ENCODE measurements at regions not wholly inside any gene's neighbourhood (a gene's known extent, or its start where the extent isn't known, plus 50 kb on each side); places are given as distances from the start of the nearest gene placed in this dataset.

DNA sequence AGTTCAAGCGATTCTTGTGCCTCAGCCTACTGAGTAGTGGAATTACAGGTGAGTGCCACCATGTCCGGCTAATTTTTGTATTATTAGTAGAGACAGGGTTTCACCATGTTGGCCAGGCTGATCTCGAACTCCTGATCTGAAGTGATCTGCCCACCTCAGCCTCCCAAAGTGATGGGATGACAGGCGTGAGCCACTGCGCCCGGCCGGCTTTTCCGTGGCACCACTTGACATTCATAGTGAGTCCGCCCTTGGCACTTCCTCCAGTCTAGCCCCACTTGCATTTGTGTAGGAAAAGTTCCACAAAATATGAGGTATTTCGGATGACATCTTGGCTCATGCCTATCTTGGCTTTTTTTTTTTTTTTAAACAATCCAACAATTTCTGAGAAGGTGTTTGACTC lies 128.1 kb upstream of the ACBD5 start:
- no peak overlapping the region for H3K9ac ChIP-seq (ENCODE audit: low read depth in 1 of 2, low read length in 2 of 2)
- no peak for DNase-seq (ENCODE audit: low spot score)
- H3K4me3 ChIP-seq (ENCODE audit: low read depth in 1 of 3, low read length in 3 of 3), result no peak overlapping the region
- no peak overlapping the region for H3K27ac ChIP-seq (ENCODE audit: low read depth in 1 of 2, low read length in 2 of 2)
- no peak for TF ChIP-seq ATF3 (IDR thresholded peaks at IDR 0.05)
- no peak for TF ChIP-seq FOXA2 (IDR thresholded peaks at IDR 0.05)
- no peak for TF ChIP-seq RXRA (IDR thresholded peaks at IDR 0.05)
- TF ChIP-seq NR2F2 (IDR thresholded peaks at IDR 0.05), result no peak
- TF ChIP-seq GABPA (IDR thresholded peaks at IDR 0.05 in 1 of 2, conservative IDR thresholded peaks at IDR 0.05 in 1 of 2), result no peak
- TF ChIP-seq REST (IDR thresholded peaks at IDR 0.05), result no peak
- TF ChIP-seq MAX (IDR thresholded peaks at IDR 0.05), result no peak
- TF ChIP-seq, protein P1, sequence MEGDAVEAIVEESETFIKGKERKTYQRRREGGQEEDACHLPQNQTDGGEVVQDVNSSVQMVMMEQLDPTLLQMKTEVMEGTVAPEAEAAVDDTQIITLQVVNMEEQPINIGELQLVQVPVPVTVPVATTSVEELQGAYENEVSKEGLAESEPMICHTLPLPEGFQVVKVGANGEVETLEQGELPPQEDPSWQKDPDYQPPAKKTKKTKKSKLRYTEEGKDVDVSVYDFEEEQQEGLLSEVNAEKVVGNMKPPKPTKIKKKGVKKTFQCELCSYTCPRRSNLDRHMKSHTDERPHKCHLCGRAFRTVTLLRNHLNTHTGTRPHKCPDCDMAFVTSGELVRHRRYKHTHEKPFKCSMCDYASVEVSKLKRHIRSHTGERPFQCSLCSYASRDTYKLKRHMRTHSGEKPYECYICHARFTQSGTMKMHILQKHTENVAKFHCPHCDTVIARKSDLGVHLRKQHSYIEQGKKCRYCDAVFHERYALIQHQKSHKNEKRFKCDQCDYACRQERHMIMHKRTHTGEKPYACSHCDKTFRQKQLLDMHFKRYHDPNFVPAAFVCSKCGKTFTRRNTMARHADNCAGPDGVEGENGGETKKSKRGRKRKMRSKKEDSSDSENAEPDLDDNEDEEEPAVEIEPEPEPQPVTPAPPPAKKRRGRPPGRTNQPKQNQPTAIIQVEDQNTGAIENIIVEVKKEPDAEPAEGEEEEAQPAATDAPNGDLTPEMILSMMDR (IDR thresholded peaks at IDR 0.05; ENCODE audit: low read depth, low read length, missing input control), result no peak
- no peaks in the 10 kb centered on the region for H3K4me1 ChIP-seq (ENCODE audit: control insufficient read depth in 4 of 4, insufficient read depth in 4 of 4, low read length in 3 of 4)
- no peaks in the 10 kb centered on the region for H3K27me3 ChIP-seq (ENCODE audit: control insufficient read depth in 4 of 4, insufficient read depth in 4 of 4, low read length in 3 of 4)
- WGBS, result 93% methylated on average over 10 of the region's 10 CpGs
- no peaks in the 10 kb centered on the region for H3K9me3 ChIP-seq (ENCODE audit: control insufficient read depth in 4 of 4, low read length in 3 of 4)
- H3K36me3 ChIP-seq (ENCODE audit: control insufficient read depth in 4 of 4, insufficient read depth in 3 of 4, low read depth in 1 of 4, low read length in 3 of 4), result no peaks in the 10 kb centered on the region

DNA sequence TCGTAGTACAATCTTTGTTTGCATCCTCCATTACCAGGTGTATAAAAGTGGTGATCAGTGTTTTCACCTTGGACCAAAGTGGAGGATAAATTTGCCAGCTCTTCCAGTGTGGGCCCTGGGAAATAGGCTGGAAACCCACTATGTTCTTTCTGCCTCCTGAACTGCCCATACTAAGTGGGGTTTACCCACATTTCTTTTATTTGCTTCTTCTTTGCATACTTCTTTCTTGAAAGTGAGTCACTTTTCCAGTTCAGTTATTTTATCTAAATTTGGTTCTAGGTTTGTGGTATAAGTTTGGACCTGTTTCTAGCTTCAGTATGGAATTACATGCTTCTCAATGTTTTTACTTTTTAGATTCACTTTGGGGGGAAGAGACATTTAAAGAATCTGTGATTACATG lies 126.2 kb upstream of the ACBD5 start:
- H3K4me1 ChIP-seq (ENCODE audit: control insufficient read depth in 4 of 4, insufficient read depth in 4 of 4, low read length in 3 of 4), result no peaks in the 10 kb centered on the region

More for the DNA sequence above, 126.2 kb upstream of the ACBD5 start:
- H3K9ac ChIP-seq (ENCODE audit: low read depth in 1 of 2, low read length in 2 of 2), result no peak overlapping the region
- WGBS, result 70% methylated on average over 1 of the region's 1 CpG
- no peak overlapping the region for H3K4me3 ChIP-seq (ENCODE audit: low read depth in 1 of 3, low read length in 3 of 3)
- TF ChIP-seq GABPA (IDR thresholded peaks at IDR 0.05 in 1 of 2, conservative IDR thresholded peaks at IDR 0.05 in 1 of 2) (no peak), RAD21 (IDR thresholded peaks at IDR 0.05) (no peak), MAX (IDR thresholded peaks at IDR 0.05) (no peak), TAF1 (conservative IDR thresholded peaks at IDR 0.05) (no peak), HNF4G (IDR thresholded peaks at IDR 0.05) (no peak), HNF4A (conservative IDR thresholded peaks at IDR 0.05) (no peak), EGR1 (IDR thresholded peaks at IDR 0.05; ENCODE audit: low read depth in 2 of 2) (no peak), SP1 (IDR thresholded peaks at IDR 0.05) (no peak), FOXA2 (IDR thresholded peaks at IDR 0.05) (no peak), REST (IDR thresholded peaks at IDR 0.05) (no peak)
- H3K27me3 ChIP-seq (ENCODE audit: control insufficient read depth in 4 of 4, insufficient read depth in 4 of 4, low read length in 3 of 4), result no peaks in the 10 kb centered on the region
- no peaks in the 10 kb centered on the region for H3K36me3 ChIP-seq (ENCODE audit: control insufficient read depth in 4 of 4, insufficient read depth in 3 of 4, low read depth in 1 of 4, low read length in 3 of 4)
- DNase-seq (ENCODE audit: low spot score), result no peak
- no peaks in the 10 kb centered on the region for H3K9me3 ChIP-seq (ENCODE audit: control insufficient read depth in 4 of 4, low read length in 3 of 4)
- H3K27ac ChIP-seq (ENCODE audit: low read depth in 1 of 2, low read length in 2 of 2), result no peak overlapping the region

Data from liver (tissue), 8 donors.